ENCODE measurements at regions not wholly inside any gene's neighbourhood (a gene's known extent, or its start where the extent isn't known, plus 50 kb on each side); places are given as distances from the start of the nearest gene placed in this dataset.

DNA sequence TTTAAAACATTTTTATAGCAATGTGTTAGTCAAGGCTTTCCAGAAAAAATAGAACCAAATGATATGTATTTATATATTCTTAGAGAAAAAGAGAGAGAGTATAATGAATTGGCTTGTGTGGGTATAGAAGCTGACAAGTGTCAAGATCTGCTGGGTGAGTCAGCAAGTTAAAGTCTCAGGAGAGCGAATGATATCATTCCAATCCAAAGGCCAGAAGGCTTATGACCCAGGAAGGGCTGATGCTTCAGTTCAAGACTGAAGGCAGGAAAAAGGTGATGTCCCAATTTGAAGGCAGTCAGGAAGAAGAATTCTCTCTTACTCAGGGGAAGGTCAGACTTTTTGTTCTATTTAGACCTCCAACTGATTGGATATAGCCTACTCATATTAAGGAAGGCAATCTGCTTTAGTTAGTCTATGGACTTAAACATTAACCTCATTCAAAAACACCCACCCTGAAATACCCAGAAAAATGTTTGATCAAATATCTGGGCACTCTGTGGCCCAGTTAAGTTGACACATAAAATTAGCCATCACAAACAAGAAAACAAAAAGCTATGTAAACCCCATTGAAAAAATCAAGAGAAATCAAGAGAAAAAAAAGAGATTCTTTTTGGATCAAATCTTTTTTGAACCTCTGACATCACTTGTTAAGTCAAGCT lies 189.6 kb downstream of the PIK3R1 start:
- Histone ChIP-seq H3K27me3 (ENCODE audit: control insufficient read depth in 3 of 3, insufficient read depth in 3 of 3, low read length in 3 of 3) (no peaks in the 10 kb centered on the region), H3K36me3 (ENCODE audit: control insufficient read depth in 3 of 3, insufficient read depth in 3 of 3, low read length in 3 of 3) (no peaks in the 10 kb centered on the region), H3K9ac (ENCODE audit: low read depth in 1 of 3, low read length in 3 of 3) (no peak overlapping the region), H3K9me3 (ENCODE audit: control insufficient read depth in 3 of 3, low read length in 3 of 3) (no peaks in the 10 kb centered on the region), H3K4me3 (ENCODE audit: low read length in 3 of 3) (no peak overlapping the region), H3K27ac (ENCODE audit: low read depth, low read length) (no peak overlapping the region), H3K4me1 (ENCODE audit: control insufficient read depth in 3 of 3, insufficient read depth in 3 of 3, low read length in 3 of 3) (peaks cover 0 to 5% (median 0%) of the 10 kb centered on the region in 3 donors)

DNA sequence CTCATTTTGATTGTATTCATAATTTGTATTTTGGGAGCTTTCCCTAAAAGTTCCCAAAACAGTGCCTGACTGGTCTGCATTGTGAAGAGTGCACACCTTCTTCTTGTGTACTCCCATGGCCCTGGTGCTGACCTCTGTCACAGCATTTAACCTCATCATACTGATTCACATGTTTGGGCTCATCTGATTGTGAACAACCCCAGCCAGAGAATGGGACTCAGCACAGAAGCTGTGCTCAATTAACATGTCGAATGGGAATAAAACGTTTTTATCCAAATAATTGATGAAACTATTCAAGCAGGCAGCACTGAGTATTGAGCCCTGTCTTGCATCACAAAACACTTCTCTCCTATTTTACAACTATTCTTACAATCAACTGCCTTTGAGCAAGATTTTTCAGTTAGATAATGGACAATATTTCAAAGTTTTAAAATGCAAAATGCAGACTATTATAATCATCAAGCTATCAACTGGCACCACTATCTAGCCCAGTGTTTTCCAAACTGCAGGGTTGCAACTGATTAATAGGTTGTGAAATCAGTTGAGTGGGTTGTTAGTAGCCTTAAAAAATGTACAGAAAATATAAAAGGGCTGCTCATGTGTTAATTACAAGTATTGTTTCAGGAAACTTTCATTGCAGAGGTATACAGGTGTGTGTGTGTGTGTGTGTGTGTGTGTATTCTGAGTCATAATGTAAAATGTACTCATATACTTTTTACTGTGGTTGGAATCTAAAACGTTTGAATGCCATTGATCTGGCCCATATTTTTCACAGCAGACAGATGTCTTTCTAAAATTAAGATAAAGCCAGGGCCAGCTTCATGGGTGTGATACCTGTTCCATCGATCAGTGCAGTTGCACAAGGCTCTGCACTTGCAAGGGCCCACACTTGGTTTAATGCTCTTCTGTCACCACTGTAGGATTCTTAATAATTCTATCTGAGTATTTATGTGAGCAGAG lies 190.5 kb downstream of the PIK3R1 start:
- H3K4me1 ChIP-seq (ENCODE audit: control insufficient read depth in 3 of 3, insufficient read depth in 3 of 3, low read length in 3 of 3): peaks cover 0 to 5% (median 0%) of the 10 kb centered on the region in 3 donors
- no peaks in the 10 kb centered on the region for H3K9me3 ChIP-seq (ENCODE audit: control insufficient read depth in 3 of 3, low read length in 3 of 3)
- H3K36me3 ChIP-seq (ENCODE audit: control insufficient read depth in 3 of 3, insufficient read depth in 3 of 3, low read length in 3 of 3): no peaks in the 10 kb centered on the region
- H3K4me3 ChIP-seq (ENCODE audit: low read length in 3 of 3): no peak overlapping the region
- no peak overlapping the region for H3K27ac ChIP-seq (ENCODE audit: low read depth, low read length)
- no peaks in the 10 kb centered on the region for H3K27me3 ChIP-seq (ENCODE audit: control insufficient read depth in 3 of 3, insufficient read depth in 3 of 3, low read length in 3 of 3)
- no peak overlapping the region for H3K9ac ChIP-seq (ENCODE audit: low read depth in 1 of 3, low read length in 3 of 3)

DNA sequence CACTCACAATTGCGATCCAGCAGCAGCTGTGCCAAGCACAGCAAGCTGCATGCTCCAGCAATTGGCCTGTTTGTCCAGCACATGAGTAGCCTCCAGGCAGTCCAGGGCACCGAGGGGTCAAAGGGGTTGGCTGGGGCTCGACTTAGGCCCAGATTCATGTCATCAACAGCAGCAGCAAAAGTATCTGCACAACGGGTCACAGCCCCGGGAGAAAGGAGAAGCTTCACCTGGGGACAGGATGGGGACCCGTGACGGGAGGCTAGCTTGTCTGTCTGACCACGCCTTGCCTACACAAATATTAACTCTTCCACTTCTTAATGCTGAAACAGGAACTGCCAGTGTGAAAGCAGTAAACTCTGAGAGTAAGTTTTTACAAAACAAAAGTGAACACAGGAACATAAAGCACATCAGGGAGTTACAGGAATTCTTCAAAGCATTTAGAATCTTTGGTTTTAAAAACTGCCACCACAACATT lies 191.2 kb downstream of the PIK3R1 start:
- H3K9ac ChIP-seq (ENCODE audit: low read depth in 1 of 3, low read length in 3 of 3): no peak overlapping the region
- H3K4me1 ChIP-seq (ENCODE audit: control insufficient read depth in 3 of 3, insufficient read depth in 3 of 3, low read length in 3 of 3): peaks cover 0 to 5% (median 0%) of the 10 kb centered on the region in 3 donors
- no peaks in the 10 kb centered on the region for H3K36me3 ChIP-seq (ENCODE audit: control insufficient read depth in 3 of 3, insufficient read depth in 3 of 3, low read length in 3 of 3)
- no peaks in the 10 kb centered on the region for H3K9me3 ChIP-seq (ENCODE audit: control insufficient read depth in 3 of 3, low read length in 3 of 3)
- H3K4me3 ChIP-seq (ENCODE audit: low read length in 3 of 3): no peak overlapping the region
- H3K27ac ChIP-seq (ENCODE audit: low read depth, low read length): no peak overlapping the region
- no peaks in the 10 kb centered on the region for H3K27me3 ChIP-seq (ENCODE audit: control insufficient read depth in 3 of 3, insufficient read depth in 3 of 3, low read length in 3 of 3)

DNA sequence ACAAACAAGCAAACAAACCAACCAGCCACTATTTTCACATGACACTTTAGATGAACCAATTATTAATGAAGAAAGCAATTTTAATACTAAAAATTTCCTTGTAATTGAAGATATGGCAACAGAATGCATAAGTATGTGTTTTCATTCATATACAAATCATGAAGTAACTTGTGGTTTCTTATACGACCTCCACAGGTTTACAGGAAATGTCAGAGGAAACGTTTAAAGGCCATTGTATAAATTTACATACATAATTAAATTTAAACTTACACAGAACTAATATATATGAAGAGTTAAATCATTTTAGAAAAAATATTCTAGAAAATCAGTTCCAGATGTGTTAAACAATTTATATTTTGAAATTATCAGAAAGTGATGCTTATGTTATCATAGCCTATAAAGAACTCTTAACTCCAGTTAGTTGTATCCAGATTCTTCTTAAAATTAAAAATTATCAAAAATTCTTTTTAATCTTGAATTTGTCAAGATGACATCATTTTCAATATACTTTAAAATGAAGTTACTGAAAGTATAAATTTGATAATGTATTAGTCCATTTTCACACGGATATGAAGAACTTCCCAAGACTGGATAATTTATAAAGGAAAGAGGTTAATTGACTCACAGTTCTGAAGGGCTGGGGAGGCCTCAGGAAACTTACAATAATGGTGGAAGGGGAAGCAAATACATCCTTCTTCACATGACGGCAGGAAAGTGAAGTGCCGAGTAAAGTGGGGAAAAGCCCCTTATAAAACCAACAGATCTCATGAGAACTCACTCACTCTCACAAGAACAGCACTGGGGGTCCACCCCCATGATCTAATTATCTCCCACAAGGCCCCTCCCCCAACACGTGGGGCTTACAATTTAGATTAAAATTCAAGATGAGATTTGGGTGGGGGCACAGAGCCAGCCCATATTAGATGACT lies 192.0 kb downstream of the PIK3R1 start:
- Histone ChIP-seq H3K9ac (ENCODE audit: low read depth in 1 of 3, low read length in 3 of 3) (no peak overlapping the region), H3K36me3 (ENCODE audit: control insufficient read depth in 3 of 3, insufficient read depth in 3 of 3, low read length in 3 of 3) (no peaks in the 10 kb centered on the region), H3K27me3 (ENCODE audit: control insufficient read depth in 3 of 3, insufficient read depth in 3 of 3, low read length in 3 of 3) (no peaks in the 10 kb centered on the region), H3K4me1 (ENCODE audit: control insufficient read depth in 3 of 3, insufficient read depth in 3 of 3, low read length in 3 of 3) (peaks cover 0 to 5% (median 0%) of the 10 kb centered on the region in 3 donors), H3K9me3 (ENCODE audit: control insufficient read depth in 3 of 3, low read length in 3 of 3) (no peaks in the 10 kb centered on the region), H3K4me3 (ENCODE audit: low read length in 3 of 3) (no peak overlapping the region), H3K27ac (ENCODE audit: low read depth, low read length) (no peak overlapping the region)

DNA sequence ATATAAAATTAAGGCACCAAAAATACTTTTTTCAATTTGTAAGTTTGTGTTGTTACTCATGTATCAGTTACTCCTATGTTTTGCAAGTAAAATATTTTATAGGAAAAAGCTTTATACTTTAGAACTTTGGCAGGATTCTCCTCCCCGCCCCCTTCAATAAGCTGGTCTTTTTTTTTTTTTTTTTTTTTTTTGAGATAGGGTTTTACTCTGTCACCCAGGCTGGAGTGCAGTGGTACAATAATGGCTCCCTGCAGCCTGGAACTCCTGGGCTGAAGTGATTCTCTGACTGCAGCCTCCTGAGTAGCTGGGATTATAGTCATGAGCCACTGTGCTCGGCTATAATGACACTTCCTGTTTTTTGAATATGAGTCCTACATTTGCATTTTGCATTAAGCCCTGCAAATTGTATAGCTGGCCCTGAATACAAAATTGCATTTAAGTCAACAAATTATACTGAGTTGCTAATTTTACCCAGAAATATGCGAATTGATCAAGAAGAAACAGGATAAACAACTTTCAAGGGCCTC lies 192.9 kb downstream of the PIK3R1 start:
- no peak overlapping the region for H3K27ac ChIP-seq (ENCODE audit: low read depth, low read length)
- no peak overlapping the region for H3K9ac ChIP-seq (ENCODE audit: low read depth in 1 of 3, low read length in 3 of 3)

DNA sequence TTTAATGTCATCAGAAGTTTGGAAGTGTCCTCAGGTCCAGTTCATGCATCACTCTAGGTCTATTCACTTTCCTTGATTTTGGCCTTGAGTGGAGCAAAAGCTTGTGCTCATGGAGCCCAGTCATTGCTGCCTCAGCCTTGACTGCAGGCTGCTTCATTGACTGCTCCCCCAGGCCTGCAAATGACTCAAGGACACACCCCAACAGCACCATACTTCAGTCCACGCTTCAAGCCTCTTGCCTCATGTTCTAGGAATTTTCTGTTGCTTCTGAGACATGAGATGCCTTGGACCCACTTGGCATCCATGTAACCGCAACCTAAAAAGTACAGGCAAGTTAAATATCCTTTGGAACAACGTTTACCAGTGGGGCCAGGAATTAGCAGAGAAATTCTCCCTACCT lies 193.7 kb downstream of the PIK3R1 start:
- Histone ChIP-seq H3K27ac (ENCODE audit: low read depth, low read length) (no peak overlapping the region), H3K36me3 (ENCODE audit: control insufficient read depth in 3 of 3, insufficient read depth in 3 of 3, low read length in 3 of 3) (no peaks in the 10 kb centered on the region), H3K9ac (ENCODE audit: low read depth in 1 of 3, low read length in 3 of 3) (no peak overlapping the region), H3K9me3 (ENCODE audit: control insufficient read depth in 3 of 3, low read length in 3 of 3) (no peaks in the 10 kb centered on the region), H3K4me3 (ENCODE audit: low read length in 3 of 3) (no peak overlapping the region), H3K4me1 (ENCODE audit: control insufficient read depth in 3 of 3, insufficient read depth in 3 of 3, low read length in 3 of 3) (peaks cover 0 to 5% (median 0%) of the 10 kb centered on the region in 3 donors), H3K27me3 (ENCODE audit: control insufficient read depth in 3 of 3, insufficient read depth in 3 of 3, low read length in 3 of 3) (no peaks in the 10 kb centered on the region)

More for the DNA sequence above, 192.9 kb downstream of the PIK3R1 start:
- Histone ChIP-seq H3K4me3 (ENCODE audit: low read length in 3 of 3) (no peak overlapping the region), H3K9me3 (ENCODE audit: control insufficient read depth in 3 of 3, low read length in 3 of 3) (no peaks in the 10 kb centered on the region), H3K27me3 (ENCODE audit: control insufficient read depth in 3 of 3, insufficient read depth in 3 of 3, low read length in 3 of 3) (no peaks in the 10 kb centered on the region), H3K36me3 (ENCODE audit: control insufficient read depth in 3 of 3, insufficient read depth in 3 of 3, low read length in 3 of 3) (no peaks in the 10 kb centered on the region), H3K4me1 (ENCODE audit: control insufficient read depth in 3 of 3, insufficient read depth in 3 of 3, low read length in 3 of 3) (peaks cover 0 to 5% (median 0%) of the 10 kb centered on the region in 3 donors)

DNA sequence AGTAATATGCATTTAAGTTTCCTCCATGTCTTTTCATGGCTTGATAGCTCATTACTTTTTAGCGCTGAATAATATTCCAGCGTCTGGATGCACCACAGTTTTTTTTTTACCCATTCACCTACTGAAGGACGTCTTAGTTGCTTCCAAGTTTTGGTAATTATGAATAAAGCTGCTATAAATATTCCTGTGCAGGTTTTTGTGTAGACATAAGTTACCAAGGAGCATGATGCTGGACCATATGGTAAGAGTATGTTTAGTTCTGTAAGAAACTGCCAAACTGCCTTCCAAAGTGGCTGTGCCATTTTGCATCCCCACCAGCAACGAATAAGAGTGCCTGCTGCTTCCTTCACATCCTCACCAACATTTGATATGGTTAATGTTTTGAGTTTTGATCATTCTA lies 195.6 kb downstream of the PIK3R1 start:
- H3K36me3 ChIP-seq (ENCODE audit: control insufficient read depth in 3 of 3, insufficient read depth in 3 of 3, low read length in 3 of 3): no peaks in the 10 kb centered on the region
- no peak overlapping the region for H3K4me3 ChIP-seq (ENCODE audit: low read length in 3 of 3)
- H3K9me3 ChIP-seq (ENCODE audit: control insufficient read depth in 3 of 3, low read length in 3 of 3): no peaks in the 10 kb centered on the region
- H3K9ac ChIP-seq (ENCODE audit: low read depth in 1 of 3, low read length in 3 of 3): no peak overlapping the region
- no peak overlapping the region for H3K27ac ChIP-seq (ENCODE audit: low read depth, low read length)
- peaks cover 0 to 3% (median 0%) of the 10 kb centered on the region in 3 donors for H3K4me1 ChIP-seq (ENCODE audit: control insufficient read depth in 3 of 3, insufficient read depth in 3 of 3, low read length in 3 of 3)
- no peaks in the 10 kb centered on the region for H3K27me3 ChIP-seq (ENCODE audit: control insufficient read depth in 3 of 3, insufficient read depth in 3 of 3, low read length in 3 of 3)

DNA sequence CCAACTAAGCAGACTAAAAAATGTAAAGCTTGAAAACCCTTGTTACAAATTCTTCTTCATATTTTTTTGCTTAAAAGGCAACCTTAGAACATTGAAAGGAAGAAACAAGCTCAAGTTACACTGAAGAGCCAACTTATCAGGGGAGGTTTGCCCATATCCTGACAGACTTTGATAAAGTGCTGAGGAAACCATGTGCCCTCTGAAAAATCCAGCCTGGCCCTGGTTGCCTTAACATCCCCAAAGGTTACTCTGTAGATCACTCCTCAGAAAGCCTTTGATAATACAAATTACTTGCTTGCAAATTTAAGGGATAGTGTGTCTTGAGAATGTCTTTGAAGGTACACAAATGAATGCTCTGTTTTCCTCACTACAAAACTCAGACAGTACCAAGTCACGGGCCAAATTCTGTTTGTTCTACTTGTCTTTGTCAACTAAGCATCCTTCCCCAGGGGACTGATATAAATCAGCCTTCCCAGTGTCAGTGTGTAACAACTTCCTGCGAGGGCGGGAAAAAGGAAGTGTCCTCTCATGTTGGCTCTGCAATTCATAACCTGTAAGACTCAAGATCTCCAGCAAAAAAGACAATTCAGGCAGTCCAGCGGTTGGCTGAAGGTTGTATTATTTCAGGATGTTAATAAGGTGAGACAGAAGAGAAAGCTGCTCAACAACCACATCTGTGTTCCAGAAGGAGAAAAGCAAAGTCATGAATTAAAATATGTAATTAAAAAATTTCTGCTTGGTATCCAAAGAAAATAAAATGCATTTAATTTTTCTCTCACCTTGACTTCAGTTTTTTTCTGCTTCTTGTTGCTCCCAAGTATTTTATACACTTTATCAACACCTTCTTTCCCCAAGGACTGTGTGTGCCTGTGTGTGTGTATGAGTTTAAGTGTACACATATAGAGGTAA lies 199.9 kb downstream of the PIK3R1 start:
- no peaks in the 10 kb centered on the region for H3K36me3 ChIP-seq (ENCODE audit: control insufficient read depth in 3 of 3, insufficient read depth in 3 of 3, low read length in 3 of 3)
- H3K27ac ChIP-seq (ENCODE audit: low read depth, low read length): no peak overlapping the region
- H3K4me1 ChIP-seq (ENCODE audit: control insufficient read depth in 3 of 3, insufficient read depth in 3 of 3, low read length in 3 of 3): peaks cover 3 to 6% (median 5%) of the 10 kb centered on the region in 3 donors
- no peaks in the 10 kb centered on the region for H3K9me3 ChIP-seq (ENCODE audit: control insufficient read depth in 3 of 3, low read length in 3 of 3)
- no peak overlapping the region for H3K9ac ChIP-seq (ENCODE audit: low read depth in 1 of 3, low read length in 3 of 3)
- no peaks in the 10 kb centered on the region for H3K27me3 ChIP-seq (ENCODE audit: control insufficient read depth in 3 of 3, insufficient read depth in 3 of 3, low read length in 3 of 3)
- no peak overlapping the region for H3K4me3 ChIP-seq (ENCODE audit: low read length in 3 of 3)

DNA sequence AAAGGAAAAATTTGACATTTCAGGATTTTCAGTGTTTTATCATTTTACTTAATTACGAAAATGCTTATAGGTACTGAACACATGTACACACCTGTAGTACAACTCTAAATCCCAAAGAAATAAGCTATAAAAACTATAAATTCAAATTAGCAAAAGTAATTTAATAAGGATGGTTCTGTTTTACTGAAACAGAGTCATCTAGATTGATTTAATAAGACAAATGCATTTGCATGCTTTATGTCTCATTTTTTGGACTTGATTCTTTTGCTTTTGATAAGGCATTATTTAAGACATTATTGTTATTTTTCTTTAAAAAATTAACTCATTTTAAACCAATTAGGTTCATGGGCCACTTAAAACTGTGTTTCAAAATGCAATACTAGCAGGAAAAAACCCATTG lies 201.2 kb downstream of the PIK3R1 start:
- no peaks in the 10 kb centered on the region for H3K9me3 ChIP-seq (ENCODE audit: control insufficient read depth in 3 of 3, low read length in 3 of 3)
- H3K36me3 ChIP-seq (ENCODE audit: control insufficient read depth in 3 of 3, insufficient read depth in 3 of 3, low read length in 3 of 3): no peaks in the 10 kb centered on the region
- H3K4me1 ChIP-seq (ENCODE audit: control insufficient read depth in 3 of 3, insufficient read depth in 3 of 3, low read length in 3 of 3): peaks cover 3 to 8% (median 6%) of the 10 kb centered on the region in 3 donors
- H3K9ac ChIP-seq (ENCODE audit: low read depth in 1 of 3, low read length in 3 of 3): no peak overlapping the region
- H3K4me3 ChIP-seq (ENCODE audit: low read length in 3 of 3): no peak overlapping the region
- no peak overlapping the region for H3K27ac ChIP-seq (ENCODE audit: low read depth, low read length)
- no peaks in the 10 kb centered on the region for H3K27me3 ChIP-seq (ENCODE audit: control insufficient read depth in 3 of 3, insufficient read depth in 3 of 3, low read length in 3 of 3)

Measured in skeletal muscle tissue (tissue), 3 donors.